Liver (tissue), 8 donors: ENCODE measurements at regions not wholly inside any gene's neighbourhood (a gene's known extent, or its start where the extent isn't known, plus 50 kb on each side); places are given as distances from the start of the nearest gene placed in this dataset.

Source experiments
- DNase-seq: peaks from one replicate; pipeline ENCODE4 v3.0.0-alpha.2; 2017; ENCODE audit warnings: low spot score
- H3K27ac ChIP-seq, 2 donors: one replicate each; pipeline ENCODE4 v1.7.0; 2013; ENCODE audit warnings: inconsistent platforms in 2 of 2, low read length in 2 of 2, control low read depth in 1 of 2, low read depth in 1 of 2, mild to moderate bottlenecking in 1 of 2
- H3K27me3 ChIP-seq, 4 donors: one replicate each; pipeline versions ENCODE4 v1.6.1 to v1.7.0; 2013; ENCODE audit warnings: low read length in 3 of 4, inconsistent platforms in 1 of 4, mild to moderate bottlenecking in 1 of 4, moderate library complexity in 1 of 4; ENCODE audit not compliant: control insufficient read depth in 4 of 4, insufficient read depth in 4 of 4
- H3K36me3 ChIP-seq, 4 donors: one replicate each; pipeline versions ENCODE4 v1.6.1 to v1.7.0; 2013; ENCODE audit warnings: low read length in 3 of 4, mild to moderate bottlenecking in 3 of 4, low read depth in 1 of 4, moderate library complexity in 1 of 4; ENCODE audit not compliant: control insufficient read depth in 4 of 4, insufficient read depth in 3 of 4
- H3K4me1 ChIP-seq, 4 donors: one replicate each; pipeline versions ENCODE4 v1.6.1 to v1.7.0; 2013; ENCODE audit warnings: low read length in 3 of 4, mild to moderate bottlenecking in 3 of 4, moderate library complexity in 1 of 4; ENCODE audit not compliant: control insufficient read depth in 4 of 4, insufficient read depth in 4 of 4
- H3K4me3 ChIP-seq, 3 donors: one replicate each; pipeline versions ENCODE4 v1.6.1 to v1.7.0; 2013; ENCODE audit warnings: low read length in 3 of 3, control low read depth in 1 of 3, low read depth in 1 of 3, mild to moderate bottlenecking in 1 of 3
- H3K9ac ChIP-seq, 2 donors: one replicate each; pipeline ENCODE4 v1.7.0; 2013; ENCODE audit warnings: low read length in 2 of 2, mild to moderate bottlenecking in 2 of 2, moderate library complexity in 2 of 2, control low read depth in 1 of 2, low read depth in 1 of 2
- H3K9me3 ChIP-seq, 4 donors: one replicate each; pipeline versions ENCODE4 v1.6.1 to v1.7.0; 2013; ENCODE audit warnings: low read length in 3 of 4; ENCODE audit not compliant: control insufficient read depth in 4 of 4
- FOXA2 ChIP-seq: IDR thresholded peaks from 2 replicates; pipeline ENCODE4 v1.6.1; 2016; ENCODE audit warnings: antibody characterized with exemption
- GABPA ChIP-seq, 2 donors: IDR thresholded peaks in 1 of 2; conservative IDR thresholded peaks in 1 of 2; 2 replicates each; pipeline ENCODE4 v1.6.1; 2016; ENCODE audit warnings: antibody characterized with exemption in 2 of 2, mild to moderate bottlenecking in 1 of 2, moderate library complexity in 1 of 2
- HNF4G ChIP-seq: IDR thresholded peaks from 2 replicates; pipeline ENCODE4 v1.6.1; 2016; ENCODE audit warnings: antibody characterized with exemption
- JUND ChIP-seq, 2 donors: IDR thresholded peaks; 2 replicates each; pipeline ENCODE4 v1.6.1; 2016; ENCODE audit warnings: antibody characterized with exemption in 2 of 2
- RXRA ChIP-seq, 2 donors: IDR thresholded peaks; 2 replicates each; pipeline ENCODE4 v1.6.1; 2017 to 2018; ENCODE audit warnings: antibody characterized with exemption in 2 of 2, mild to moderate bottlenecking in 1 of 2
- SP1 ChIP-seq: IDR thresholded peaks from 2 replicates; pipeline ENCODE4 v1.6.1; 2018; ENCODE audit warnings: antibody characterized with exemption, mild to moderate bottlenecking
- YY1 ChIP-seq: IDR thresholded peaks from 2 replicates; pipeline ENCODE4 v1.6.1; 2016; ENCODE audit warnings: antibody characterized with exemption, mild to moderate bottlenecking
- WGBS: extraction: QIAGEN DNeasy Blood & Tissue Kit; methylation state at CpG from one replicate; pipeline ENCODE4 v1.1.7; 2013; 5-methylcytosine and 5-hydroxymethylcytosine counted together
- TF ChIP-seq, protein P1 (sequence below): IDR thresholded peaks from 2 replicates; pipeline ENCODE4 v1.6.1; 2016; ENCODE audit warnings: antibody characterized with exemption, mild to moderate bottlenecking
- TF ChIP-seq, protein P2 (sequence below): fragments of 150-350 bp; IDR thresholded peaks from 2 replicates; pipeline ENCODE4 v1.5.1; 2017; ENCODE audit warnings: improper control_type of control experiment, low read depth, low read length; ENCODE audit not compliant: missing input control
- TF ChIP-seq, protein P3 (sequence below): IDR thresholded peaks from 2 replicates; pipeline ENCODE4 v1.6.1; 2016; ENCODE audit warnings: antibody characterized with exemption
- TF ChIP-seq, protein P4 (sequence below): IDR thresholded peaks from 2 replicates; pipeline ENCODE4 v1.6.1; 2016; ENCODE audit warnings: antibody characterized with exemption
- donor health status: healthy.
- donor health status: healthy.
- donor health status: healthy.
- donor health status: healthy.
- donor health status: healthy.

DNA sequence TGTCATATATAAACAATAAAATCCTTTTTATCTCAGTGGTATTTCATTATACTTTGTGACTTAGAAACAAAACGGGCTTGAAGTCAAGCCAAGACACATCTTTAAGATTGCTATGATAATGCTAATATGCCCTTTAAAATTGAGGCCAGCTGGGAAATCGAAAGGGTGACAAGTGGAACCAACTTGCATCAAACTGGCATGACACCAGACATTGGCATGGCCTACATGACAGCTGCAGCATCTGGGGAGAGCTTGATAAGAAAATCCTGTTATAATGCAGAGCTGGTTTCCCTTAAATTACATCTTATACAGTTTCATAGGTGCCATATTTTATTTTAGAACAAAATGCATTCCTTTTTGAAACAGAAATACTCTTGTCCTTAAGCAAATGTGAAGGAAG, 325.2 kb downstream of the ZBBX start (continued):
- TF ChIP-seq, protein P1, sequence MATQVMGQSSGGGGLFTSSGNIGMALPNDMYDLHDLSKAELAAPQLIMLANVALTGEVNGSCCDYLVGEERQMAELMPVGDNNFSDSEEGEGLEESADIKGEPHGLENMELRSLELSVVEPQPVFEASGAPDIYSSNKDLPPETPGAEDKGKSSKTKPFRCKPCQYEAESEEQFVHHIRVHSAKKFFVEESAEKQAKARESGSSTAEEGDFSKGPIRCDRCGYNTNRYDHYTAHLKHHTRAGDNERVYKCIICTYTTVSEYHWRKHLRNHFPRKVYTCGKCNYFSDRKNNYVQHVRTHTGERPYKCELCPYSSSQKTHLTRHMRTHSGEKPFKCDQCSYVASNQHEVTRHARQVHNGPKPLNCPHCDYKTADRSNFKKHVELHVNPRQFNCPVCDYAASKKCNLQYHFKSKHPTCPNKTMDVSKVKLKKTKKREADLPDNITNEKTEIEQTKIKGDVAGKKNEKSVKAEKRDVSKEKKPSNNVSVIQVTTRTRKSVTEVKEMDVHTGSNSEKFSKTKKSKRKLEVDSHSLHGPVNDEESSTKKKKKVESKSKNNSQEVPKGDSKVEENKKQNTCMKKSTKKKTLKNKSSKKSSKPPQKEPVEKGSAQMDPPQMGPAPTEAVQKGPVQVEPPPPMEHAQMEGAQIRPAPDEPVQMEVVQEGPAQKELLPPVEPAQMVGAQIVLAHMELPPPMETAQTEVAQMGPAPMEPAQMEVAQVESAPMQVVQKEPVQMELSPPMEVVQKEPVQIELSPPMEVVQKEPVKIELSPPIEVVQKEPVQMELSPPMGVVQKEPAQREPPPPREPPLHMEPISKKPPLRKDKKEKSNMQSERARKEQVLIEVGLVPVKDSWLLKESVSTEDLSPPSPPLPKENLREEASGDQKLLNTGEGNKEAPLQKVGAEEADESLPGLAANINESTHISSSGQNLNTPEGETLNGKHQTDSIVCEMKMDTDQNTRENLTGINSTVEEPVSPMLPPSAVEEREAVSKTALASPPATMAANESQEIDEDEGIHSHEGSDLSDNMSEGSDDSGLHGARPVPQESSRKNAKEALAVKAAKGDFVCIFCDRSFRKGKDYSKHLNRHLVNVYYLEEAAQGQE, result no peak
- no peak for TF ChIP-seq JUND (IDR thresholded peaks at IDR 0.05)

DNA sequence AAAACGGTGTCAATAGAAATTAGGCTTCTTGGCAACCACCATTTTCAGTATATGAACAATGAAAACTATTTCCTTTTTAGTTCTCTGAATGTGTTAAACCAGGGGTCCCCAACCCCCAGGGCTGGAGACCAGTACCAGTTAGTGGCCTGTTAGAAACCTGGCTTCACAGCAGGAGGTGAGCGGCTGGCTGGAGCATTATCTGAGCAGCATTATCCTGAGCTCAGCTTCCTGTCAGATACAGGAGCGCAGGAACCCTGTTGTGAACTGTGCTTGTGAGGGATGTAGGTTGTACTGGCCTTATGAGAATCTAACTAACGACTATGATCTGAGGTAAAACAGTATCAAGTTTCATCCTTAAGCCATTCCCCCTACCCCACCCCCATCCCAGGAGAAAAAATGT, 328.7 kb downstream of the ZBBX start:
- H3K9me3 ChIP-seq, result peaks cover 0 to 1% (median under 1%) of the 10 kb centered on the region in 4 donors
- no peak for TF ChIP-seq GABPA (IDR thresholded peaks at IDR 0.05 in 1 of 2, conservative IDR thresholded peaks at IDR 0.05 in 1 of 2)
- TF ChIP-seq RXRA (IDR thresholded peaks at IDR 0.05), result no peak
- TF ChIP-seq, protein P2, sequence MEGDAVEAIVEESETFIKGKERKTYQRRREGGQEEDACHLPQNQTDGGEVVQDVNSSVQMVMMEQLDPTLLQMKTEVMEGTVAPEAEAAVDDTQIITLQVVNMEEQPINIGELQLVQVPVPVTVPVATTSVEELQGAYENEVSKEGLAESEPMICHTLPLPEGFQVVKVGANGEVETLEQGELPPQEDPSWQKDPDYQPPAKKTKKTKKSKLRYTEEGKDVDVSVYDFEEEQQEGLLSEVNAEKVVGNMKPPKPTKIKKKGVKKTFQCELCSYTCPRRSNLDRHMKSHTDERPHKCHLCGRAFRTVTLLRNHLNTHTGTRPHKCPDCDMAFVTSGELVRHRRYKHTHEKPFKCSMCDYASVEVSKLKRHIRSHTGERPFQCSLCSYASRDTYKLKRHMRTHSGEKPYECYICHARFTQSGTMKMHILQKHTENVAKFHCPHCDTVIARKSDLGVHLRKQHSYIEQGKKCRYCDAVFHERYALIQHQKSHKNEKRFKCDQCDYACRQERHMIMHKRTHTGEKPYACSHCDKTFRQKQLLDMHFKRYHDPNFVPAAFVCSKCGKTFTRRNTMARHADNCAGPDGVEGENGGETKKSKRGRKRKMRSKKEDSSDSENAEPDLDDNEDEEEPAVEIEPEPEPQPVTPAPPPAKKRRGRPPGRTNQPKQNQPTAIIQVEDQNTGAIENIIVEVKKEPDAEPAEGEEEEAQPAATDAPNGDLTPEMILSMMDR, result no peak
- TF ChIP-seq, protein P3, sequence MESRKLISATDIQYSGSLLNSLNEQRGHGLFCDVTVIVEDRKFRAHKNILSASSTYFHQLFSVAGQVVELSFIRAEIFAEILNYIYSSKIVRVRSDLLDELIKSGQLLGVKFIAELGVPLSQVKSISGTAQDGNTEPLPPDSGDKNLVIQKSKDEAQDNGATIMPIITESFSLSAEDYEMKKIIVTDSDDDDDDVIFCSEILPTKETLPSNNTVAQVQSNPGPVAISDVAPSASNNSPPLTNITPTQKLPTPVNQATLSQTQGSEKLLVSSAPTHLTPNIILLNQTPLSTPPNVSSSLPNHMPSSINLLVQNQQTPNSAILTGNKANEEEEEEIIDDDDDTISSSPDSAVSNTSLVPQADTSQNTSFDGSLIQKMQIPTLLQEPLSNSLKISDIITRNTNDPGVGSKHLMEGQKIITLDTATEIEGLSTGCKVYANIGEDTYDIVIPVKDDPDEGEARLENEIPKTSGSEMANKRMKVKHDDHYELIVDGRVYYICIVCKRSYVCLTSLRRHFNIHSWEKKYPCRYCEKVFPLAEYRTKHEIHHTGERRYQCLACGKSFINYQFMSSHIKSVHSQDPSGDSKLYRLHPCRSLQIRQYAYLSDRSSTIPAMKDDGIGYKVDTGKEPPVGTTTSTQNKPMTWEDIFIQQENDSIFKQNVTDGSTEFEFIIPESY, result no peak
- TF ChIP-seq, protein P1, result no peak
- TF ChIP-seq FOXA2, result no peak

DNA sequence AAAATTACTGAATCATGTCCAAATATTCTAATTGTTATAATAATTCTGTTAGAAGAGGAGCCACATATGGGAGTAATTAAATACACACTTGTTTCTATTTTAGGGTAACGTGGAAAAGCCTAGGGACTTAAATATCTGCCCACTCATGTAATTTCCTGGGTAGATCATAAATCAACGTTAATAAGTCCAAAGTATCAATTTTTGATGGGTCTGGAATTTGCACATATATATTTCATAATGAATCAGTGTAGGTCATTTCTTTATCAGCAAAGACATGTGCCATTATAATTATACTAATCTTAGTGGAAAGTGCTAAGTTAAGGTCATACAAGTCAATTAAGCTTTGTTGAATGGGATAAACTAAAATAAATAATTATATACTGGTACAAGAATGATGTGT, 346.2 kb downstream of the ZBBX start:
- Histone ChIP-seq H3K27me3 (peaks cover 0 to 7% (median 0%) of the 10 kb centered on the region in 4 donors), H3K27ac (no peak overlapping the region), H3K9me3 (no peaks in the 10 kb centered on the region), H3K36me3 (no peaks in the 10 kb centered on the region), H3K4me1 (no peaks in the 10 kb centered on the region), H3K9ac (no peak overlapping the region), H3K4me3 (no peak overlapping the region)
- no peak for TF ChIP-seq FOXA2
- no peak for TF ChIP-seq HNF4G
- TF ChIP-seq GABPA (IDR thresholded peaks at IDR 0.05 in 1 of 2, conservative IDR thresholded peaks at IDR 0.05 in 1 of 2), result no peak
- no peak for TF ChIP-seq YY1
- TF ChIP-seq, protein P4, sequence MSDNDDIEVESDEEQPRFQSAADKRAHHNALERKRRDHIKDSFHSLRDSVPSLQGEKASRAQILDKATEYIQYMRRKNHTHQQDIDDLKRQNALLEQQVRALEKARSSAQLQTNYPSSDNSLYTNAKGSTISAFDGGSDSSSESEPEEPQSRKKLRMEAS, result no peak
- no peak for TF ChIP-seq SP1
- no peak for DNase-seq
- 47% methylated on average over 2 of the region's 2 CpGs for WGBS

More for the DNA sequence above, 328.7 kb downstream of the ZBBX start:
- no peak overlapping the region for H3K9ac ChIP-seq
- no peaks in the 10 kb centered on the region for H3K36me3 ChIP-seq
- no peaks in the 10 kb centered on the region for H3K27me3 ChIP-seq
- H3K27ac ChIP-seq, result no peak overlapping the region
- WGBS, result 61% methylated on average over 4 of the region's 4 CpGs
- DNase-seq, result no peak
- H3K4me3 ChIP-seq, result no peak overlapping the region
- H3K4me1 ChIP-seq, result no peaks in the 10 kb centered on the region
